H7 (cell line): ENCODE measurements at regions not wholly inside any gene's neighbourhood (a gene's known extent, or its start where the extent isn't known, plus 50 kb on each side); places are given as distances from the start of the nearest gene placed in this dataset.
"Not testable (repeated sequence)": the region's sequence is repeated elsewhere in the genome, so short reads cannot be mapped to it uniquely, and the experiment has no call there.

Source experiments
- DNase-seq: peaks from one replicate; pipeline ENCODE4 v3.0.0; 2012
- H3K27me3 ChIP-seq: 2 replicates; pipeline ENCODE4 v1.6.0; 2011; ENCODE audit warnings: mild to moderate bottlenecking, low read length; ENCODE audit not compliant: control insufficient read depth, insufficient read depth
- H3K36me3 ChIP-seq: replicated peaks from 2 replicates; pipeline ENCODE4 v1.5.1; 2011; ENCODE audit warnings: low read length; ENCODE audit not compliant: control insufficient read depth, insufficient read depth
- H3K4me3 ChIP-seq: 2 replicates; pipeline ENCODE4 v1.5.1; 2011; ENCODE audit warnings: low read depth, mild to moderate bottlenecking, control low read depth, low read length, moderate library complexity; ENCODE audit not compliant: insufficient read depth

DNA sequence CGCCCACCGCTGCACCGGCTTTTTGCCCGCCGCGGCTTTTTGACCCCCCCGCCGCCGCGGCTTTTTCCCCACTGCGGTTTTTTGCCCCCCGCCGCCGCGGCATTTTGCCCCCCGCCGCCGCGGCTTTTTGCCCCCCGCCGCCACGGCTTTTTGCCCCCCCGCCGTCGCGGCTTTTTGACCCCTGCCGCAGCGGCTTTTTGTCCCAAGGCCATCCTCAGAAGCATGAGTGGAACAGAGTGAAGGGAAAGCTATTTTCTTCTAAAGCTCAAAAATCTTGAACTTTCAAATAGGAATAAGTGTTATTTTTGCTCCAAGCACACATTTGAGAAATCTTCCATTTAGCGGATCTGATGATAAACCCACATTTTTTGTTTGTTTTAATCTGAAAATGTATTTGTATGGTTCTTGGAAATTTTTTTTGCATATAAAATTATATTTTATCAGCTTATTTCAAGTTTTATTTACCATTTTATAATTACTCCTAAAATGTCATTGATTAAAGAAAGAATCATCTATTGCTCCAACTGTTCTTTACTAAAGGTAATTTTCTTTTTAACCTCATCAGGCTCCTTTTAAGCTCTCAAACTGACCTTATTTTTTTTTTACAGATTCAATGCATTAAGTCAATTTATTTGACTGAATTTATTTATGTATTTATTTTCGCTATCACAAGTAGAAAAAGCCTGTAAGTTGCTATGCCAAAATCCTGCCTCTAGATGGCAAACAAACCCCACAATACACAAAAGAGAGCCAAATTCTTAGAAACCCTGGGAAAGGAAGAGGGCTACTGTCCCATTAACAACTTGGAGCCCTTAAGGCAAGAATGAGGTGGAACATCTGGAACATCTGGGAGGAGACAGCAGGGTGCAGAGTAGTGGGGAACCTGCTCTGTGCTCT lies 460.3 kb downstream of the ZNF33B start:
- DNase-seq, H3K36me3 ChIP-seq, H3K4me3 ChIP-seq, H3K27me3 ChIP-seq: not testable (repeated sequence)

- no peaks in the 10 kb centered on the region for H3K27me3 ChIP-seq
- no peaks in the 10 kb centered on the region for H3K36me3 ChIP-seq
- H3K4me3 ChIP-seq = no peak overlapping the region
- peak; percentile 6 for DNase-seq
Observed at GRCh38 chr10:42177077-42177792, 461.1 kb downstream of the ZNF33B start.

DNA sequence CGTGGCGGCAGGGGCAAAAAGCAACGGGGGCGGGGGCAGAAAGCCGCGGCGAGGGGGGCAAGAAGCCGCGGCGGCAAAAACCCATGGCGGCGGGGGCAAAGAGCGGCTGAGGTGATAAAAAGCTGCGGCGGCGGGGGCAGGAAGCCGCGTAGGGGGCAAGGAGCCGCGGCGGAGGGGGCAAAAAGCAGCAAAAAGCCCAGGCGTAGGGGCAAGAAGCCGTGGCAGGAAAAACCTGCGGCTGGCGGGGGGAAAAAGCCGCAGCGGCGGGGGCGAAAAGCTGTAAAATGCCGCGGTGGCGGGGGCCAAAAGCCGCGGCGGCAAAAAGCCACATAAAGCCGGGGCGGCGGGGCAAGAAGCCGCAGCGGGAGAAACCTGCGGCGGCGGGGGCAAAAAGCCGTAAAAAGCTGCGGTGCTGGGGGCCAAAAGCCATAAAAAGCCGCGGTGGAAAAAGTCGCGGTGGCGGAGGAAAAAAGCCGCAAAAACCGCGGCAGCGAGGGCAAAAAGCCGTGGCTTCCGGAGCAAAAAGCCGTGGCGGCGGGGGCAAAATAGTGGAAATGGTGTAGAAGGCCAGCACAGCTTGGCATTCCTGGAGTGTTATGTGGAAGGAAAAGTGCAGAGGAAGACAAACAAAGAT lies 487.8 kb downstream of the ZNF33B start:
- Histone ChIP-seq H3K4me3 (no peak overlapping the region), H3K36me3 (no peaks in the 10 kb centered on the region), H3K27me3 (no peaks in the 10 kb centered on the region)
- peak; percentile 2 for DNase-seq

DNA sequence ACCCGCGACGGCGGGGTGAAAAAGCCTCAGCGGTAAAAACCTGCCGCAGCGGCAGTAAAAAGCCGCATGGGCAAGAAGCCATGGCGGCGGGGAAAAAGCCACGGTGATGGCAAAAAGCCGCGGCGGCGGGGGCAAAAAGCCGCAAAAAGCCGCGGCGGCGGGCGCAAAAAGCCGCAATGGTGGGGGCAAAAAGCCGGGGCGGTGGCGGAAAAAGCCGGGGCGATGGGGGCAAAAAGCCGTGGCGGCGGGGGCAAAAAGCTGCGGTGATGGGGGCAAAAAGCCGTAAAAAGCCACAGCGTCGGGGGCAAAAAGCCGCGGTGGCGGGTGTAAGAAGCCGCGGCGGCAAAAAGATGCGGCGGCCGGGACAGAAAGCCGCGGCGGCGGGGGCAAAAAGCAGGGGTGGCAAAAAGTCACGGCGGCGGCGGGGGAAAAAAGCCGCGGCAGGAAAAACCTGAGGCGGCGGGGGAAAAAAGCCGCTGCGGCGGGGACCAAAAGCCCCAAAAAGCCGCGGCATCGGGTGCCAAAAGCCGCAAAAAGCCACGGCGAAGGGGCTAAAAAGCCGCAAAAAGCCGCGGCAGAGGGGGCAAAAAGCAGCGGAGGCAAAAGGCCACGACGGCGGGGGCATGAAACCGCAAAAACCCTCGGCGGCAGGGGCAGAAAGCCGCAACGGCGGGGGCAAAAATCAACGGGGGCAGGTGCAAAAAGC lies 488.5 kb downstream of the ZNF33B start:
- Histone ChIP-seq H3K4me3 (no peak overlapping the region), H3K36me3 (no peaks in the 10 kb centered on the region), H3K27me3 (no peaks in the 10 kb centered on the region)
- DNase-seq = peak; percentile 3

- H3K36me3 ChIP-seq = no peaks in the 10 kb centered on the region
- no peak for DNase-seq
- no peaks in the 10 kb centered on the region for H3K27me3 ChIP-seq
- no peak overlapping the region for H3K4me3 ChIP-seq
Observed at GRCh38 chr10:42149027-42149700, 489.2 kb downstream of the ZNF33B start.

DNA sequence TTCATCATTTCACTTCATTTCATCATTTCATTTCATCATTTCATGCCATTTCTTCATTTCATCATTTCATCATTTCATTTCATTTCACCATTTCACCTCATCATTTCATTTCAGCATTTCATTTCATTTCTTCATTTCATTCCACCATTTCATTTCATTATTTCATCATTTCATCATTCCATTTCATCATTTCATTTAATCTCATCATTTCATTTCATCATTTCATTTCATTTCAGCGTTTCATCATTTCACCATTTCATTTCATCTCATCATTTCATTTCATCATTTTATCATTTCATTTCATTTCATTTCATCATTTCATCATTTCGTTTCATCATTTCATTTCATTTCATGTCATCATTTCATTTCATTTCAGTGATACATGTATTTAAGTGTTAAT lies 492.2 kb downstream of the ZNF33B start:
- not testable (repeated sequence) for H3K4me3 ChIP-seq, H3K36me3 ChIP-seq, DNase-seq, H3K27me3 ChIP-seq

DNA sequence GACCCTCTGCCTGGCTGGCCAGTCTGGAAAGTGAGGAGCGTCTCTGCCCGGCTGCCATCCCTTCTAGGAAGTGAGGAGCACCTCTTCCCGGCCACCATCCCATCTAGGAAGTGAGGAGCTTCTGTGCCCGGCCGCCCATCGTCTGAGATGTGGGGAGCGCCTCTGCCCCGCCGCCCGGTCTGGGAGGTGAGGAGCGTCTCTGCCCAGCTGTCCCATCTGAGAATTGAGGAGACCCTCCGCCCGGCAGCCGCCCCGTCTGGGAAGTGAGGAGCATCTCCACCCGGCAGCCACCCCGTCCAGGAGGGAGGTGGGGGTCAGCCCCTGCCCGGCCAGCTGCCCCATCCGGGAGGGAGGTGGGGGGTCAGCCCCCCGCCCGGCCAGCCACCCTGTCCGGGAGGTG lies 500.3 kb downstream of the ZNF33B start:
- not testable (repeated sequence) for H3K36me3 ChIP-seq, H3K27me3 ChIP-seq, DNase-seq, H3K4me3 ChIP-seq

DNA sequence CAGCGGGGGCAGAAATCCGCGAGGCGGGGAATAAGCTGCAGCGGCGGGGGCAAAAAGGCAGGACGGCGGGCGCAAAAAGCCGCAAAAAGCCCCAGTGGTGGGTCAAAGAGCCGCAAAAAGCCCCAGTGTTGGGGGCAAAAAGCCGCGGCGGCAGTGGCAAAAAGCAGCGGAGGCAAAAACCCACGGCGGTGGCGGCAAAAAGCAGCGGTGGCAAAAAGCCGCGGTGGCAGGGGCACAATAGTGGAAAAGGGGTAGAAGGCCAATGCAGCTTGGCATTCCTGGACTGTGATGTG lies 525.3 kb downstream of the ZNF33B start:
- no peaks in the 10 kb centered on the region for H3K27me3 ChIP-seq
- H3K36me3 ChIP-seq = no peaks in the 10 kb centered on the region
- no peak overlapping the region for H3K4me3 ChIP-seq
- no peak for DNase-seq

GRCh38 chr10:42112331-42113157 lies 525.8 kb downstream of the ZNF33B start:
- peak; percentile 1 for DNase-seq

DNA sequence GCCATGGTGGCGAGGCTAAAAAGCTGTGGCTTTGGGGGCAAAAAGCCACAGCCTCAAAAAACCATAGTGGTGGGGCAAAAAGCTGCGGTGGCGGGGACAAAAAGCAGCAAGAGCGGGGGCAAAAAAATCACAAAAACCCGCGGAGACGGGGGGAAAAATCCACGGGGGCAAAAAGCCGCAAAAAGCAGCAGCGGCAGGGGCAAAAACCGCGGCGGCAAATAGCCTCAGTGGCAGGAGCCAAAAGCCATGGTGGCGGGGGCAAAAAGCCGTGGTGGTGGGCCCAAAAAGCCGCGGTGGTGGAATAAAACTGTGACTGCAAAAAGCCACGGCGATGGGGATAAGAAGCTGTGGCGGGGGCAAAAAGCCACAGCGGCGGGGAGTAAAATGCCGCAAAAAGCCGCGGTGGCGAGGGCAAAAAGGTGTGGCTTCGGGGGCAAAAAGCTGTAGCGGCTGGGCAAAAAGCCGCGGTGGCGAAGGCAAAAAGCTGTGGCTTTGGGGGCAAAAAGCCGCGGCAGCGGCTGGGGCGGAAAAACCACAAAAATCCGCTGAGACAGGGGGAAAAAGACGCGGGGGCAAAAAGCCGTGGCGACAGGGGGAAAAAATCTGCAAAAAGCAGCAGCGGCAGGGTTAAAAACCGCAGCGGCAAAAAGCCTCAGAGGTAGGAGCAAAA lies 526.6 kb downstream of the ZNF33B start:
- no peaks in the 10 kb centered on the region for H3K27me3 ChIP-seq
- DNase-seq = peak; percentile 0
- no peaks in the 10 kb centered on the region for H3K36me3 ChIP-seq

More at GRCh38 chr10:42112331-42113157, 525.8 kb downstream of the ZNF33B start:
- no peaks in the 10 kb centered on the region for H3K36me3 ChIP-seq
- H3K4me3 ChIP-seq = no peak overlapping the region
- H3K27me3 ChIP-seq = no peaks in the 10 kb centered on the region

DNA sequence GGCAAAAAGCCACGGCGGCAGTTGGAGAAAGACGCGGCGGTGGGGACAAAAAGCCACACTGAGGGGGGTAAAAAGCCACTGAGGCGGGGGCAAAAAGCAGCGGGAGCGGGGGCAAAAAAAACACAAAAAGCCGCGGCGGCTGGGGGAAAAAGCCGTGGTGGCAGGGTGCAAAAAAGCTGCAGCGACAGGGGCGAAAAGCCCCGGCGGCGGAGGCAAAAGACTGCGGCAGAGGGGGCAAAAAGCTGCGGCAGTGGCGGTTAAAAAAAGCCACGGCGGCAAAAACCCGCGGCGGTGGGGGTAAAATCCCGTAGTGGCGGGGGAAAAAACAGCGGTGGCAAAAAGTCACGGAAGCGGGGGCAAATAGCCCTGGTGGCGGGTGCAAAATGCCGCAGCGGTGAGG lies 527.3 kb downstream of the ZNF33B start:
- Histone ChIP-seq H3K36me3 (no peaks in the 10 kb centered on the region), H3K27me3 (no peaks in the 10 kb centered on the region), H3K4me3 (no peak overlapping the region)
- DNase-seq = no peak

More for the DNA sequence above, 526.6 kb downstream of the ZNF33B start:
- H3K4me3 ChIP-seq = no peak overlapping the region
